ENCODE measurements at regions not wholly inside any gene's neighbourhood (a gene's known extent, or its start where the extent isn't known, plus 50 kb on each side); places are given as distances from the start of the nearest gene placed in this dataset.
"Not testable (repeated sequence)": the region's sequence is repeated elsewhere in the genome, so short reads cannot be mapped to it uniquely, and the experiment has no call there.

- ChIA-PET CTCF (interaction anchor here (1.5 to 1.7 kb wide), 2 partner anchors 25 to 46 kb away, joined by 3 to 4 read pairs; no protein-coding TSS in a partner anchor), POLR2A (no interaction called here)
- TF ChIP-seq CTCF (IDR thresholded peaks at IDR 0.05; ENCODE audit: control extremely low read depth, extremely low read depth, low read depth, missing control alignments) = no peak
- no peak for DNase-seq (ENCODE audit: extremely low spot score)
Measured at GRCh38 chr6:6867404-6867799, 240.4 kb upstream of the RREB1 start.

- DNase-seq (ENCODE audit: extremely low spot score) = no peak
- POLR2A ChIA-PET = no interaction called here
- TF ChIP-seq CTCF (IDR thresholded peaks at IDR 0.05; ENCODE audit: control extremely low read depth, extremely low read depth, low read depth, missing control alignments) = no peak
- CTCF ChIA-PET = interaction anchor here (0.9 to 1.8 kb wide), 3 partner anchors 9 to 44 kb away, joined by 3 to 6 read pairs (median 5); no protein-coding TSS in a partner anchor
Measured at GRCh38 chr6:6869094-6869493, 238.7 kb upstream of the RREB1 start.

GRCh38 chr6:6870921-6871320 is 236.8 kb upstream of the RREB1 start:
- no peak for DNase-seq (ENCODE audit: extremely low spot score)
- POLR2A ChIA-PET = no interaction called here
- TF ChIP-seq CTCF (IDR thresholded peaks at IDR 0.05; ENCODE audit: control extremely low read depth, extremely low read depth, low read depth, missing control alignments) = no peak
- CTCF ChIA-PET = interaction anchor here (0.8 to 1.1 kb wide), 3 partner anchors 10 to 21 kb away, joined by 3 to 4 read pairs (median 3); no protein-coding TSS in a partner anchor

GRCh38 chr6:6872459-6873344 is 235.1 kb upstream of the RREB1 start:
- no peak for TF ChIP-seq CTCF (IDR thresholded peaks at IDR 0.05; ENCODE audit: control extremely low read depth, extremely low read depth, low read depth, missing control alignments)
- no peak for DNase-seq (ENCODE audit: extremely low spot score)
- CTCF ChIA-PET = interaction anchor here (0.6 to 2.1 kb wide), 5 partner anchors 9 to 16 kb away, joined by 3 to 7 read pairs (median 3); no protein-coding TSS in a partner anchor
- POLR2A ChIA-PET = no interaction called here

GRCh38 chr6:6873778-6874177 is 234.0 kb upstream of the RREB1 start:
- DNase-seq (ENCODE audit: extremely low spot score) = no peak
- ChIA-PET CTCF (interaction anchor here (0.8 to 2.1 kb wide), 3 partner anchors 8 to 17 kb away, joined by 3 to 7 read pairs (median 3); no protein-coding TSS in a partner anchor), POLR2A (no interaction called here)
- no peak for TF ChIP-seq CTCF (IDR thresholded peaks at IDR 0.05; ENCODE audit: control extremely low read depth, extremely low read depth, low read depth, missing control alignments)

GRCh38 chr6:6875818-6876470 is 231.8 kb upstream of the RREB1 start:
- no peak for DNase-seq (ENCODE audit: extremely low spot score)
- no peak for TF ChIP-seq CTCF (IDR thresholded peaks at IDR 0.05; ENCODE audit: control extremely low read depth, extremely low read depth, low read depth, missing control alignments)
- ChIA-PET POLR2A (no interaction called here), CTCF (interaction anchor here (0.7 kb wide), 1 partner anchor 10 kb away, joined by 3 read pairs; no protein-coding TSS in a partner anchor)

- DNase-seq (ENCODE audit: extremely low spot score); POLR2A ChIA-PET: not testable (repeated sequence)
- CTCF ChIA-PET = interaction anchor here (2.2 kb wide), 1 partner anchor 9 kb away, joined by 5 read pairs; no protein-coding TSS in a partner anchor
Measured at GRCh38 chr6:6877792-6878191, 230.0 kb upstream of the RREB1 start.
